HTR-8/SVneo (cell line): ENCODE measurements at regions not wholly inside any gene's neighbourhood (a gene's known extent, or its start where the extent isn't known, plus 50 kb on each side); places are given as distances from the start of the nearest gene placed in this dataset.

Experiments
- DNase-seq: peaks from one replicate; pipeline ENCODE4 v3.0.0; 2011; ENCODE audit warnings: low spot score, mixed read lengths; ENCODE audit not compliant: insufficient read length
- FAIRE-seq: peaks from 2 replicates; lab custom pipeline; 2011; peaks lifted over from hg19 to GRCh38; lab: Jason Lieb, UNC

- no peak for FAIRE-seq
- no peak for DNase-seq
Observed at GRCh38 chr5:73298251-73298771, 125.3 kb downstream of the TMEM174 start.

GRCh38 chr5:73297430-73297829 is 124.4 kb downstream of the TMEM174 start:
- FAIRE-seq, result no peak
- no peak for DNase-seq

DNA sequence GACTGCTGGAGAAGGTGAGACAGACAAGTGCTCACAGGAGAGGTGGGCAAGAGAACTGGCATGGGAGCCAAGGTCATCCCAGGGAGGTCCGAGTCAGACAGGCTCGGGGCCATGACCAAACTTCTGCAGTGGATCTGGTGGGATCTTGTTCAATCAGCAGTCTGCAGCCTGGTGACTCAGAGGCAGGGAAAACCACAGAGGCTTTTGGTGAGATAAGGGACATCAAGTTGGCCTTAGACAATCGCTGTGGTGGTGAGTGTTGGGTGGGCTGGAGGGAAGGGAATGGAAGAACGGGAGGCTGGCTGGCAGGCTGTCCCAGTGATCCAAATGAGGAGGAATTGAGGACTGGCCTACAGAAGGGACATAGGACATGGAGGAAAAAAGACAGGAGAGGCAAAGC is 123.8 kb downstream of the TMEM174 start:
- FAIRE-seq (no peak), DNase-seq (no peak)

GRCh38 chr5:73295921-73296320 is 122.9 kb downstream of the TMEM174 start:
- no peak for FAIRE-seq
- no peak for DNase-seq

DNA sequence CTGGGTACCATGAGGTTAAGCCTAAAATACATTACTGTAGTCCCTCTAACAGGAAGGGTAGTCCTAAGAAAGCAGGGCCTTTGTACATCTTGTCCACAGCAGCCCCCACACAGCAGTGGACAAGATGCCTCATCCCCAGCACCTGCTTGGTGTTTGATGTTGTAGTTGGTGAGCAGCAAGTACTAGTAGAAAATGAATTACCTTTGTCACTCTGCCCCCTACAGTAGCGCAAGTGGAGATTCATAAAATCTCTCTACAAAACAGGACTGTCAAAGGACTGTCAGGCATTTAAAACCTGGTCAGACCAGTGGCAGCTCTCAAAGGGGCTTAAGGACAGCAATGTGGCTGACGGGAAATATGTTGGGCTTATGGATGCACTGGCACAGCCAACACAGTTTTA is 122.5 kb downstream of the TMEM174 start:
- no peak for DNase-seq
- no peak for FAIRE-seq

DNA sequence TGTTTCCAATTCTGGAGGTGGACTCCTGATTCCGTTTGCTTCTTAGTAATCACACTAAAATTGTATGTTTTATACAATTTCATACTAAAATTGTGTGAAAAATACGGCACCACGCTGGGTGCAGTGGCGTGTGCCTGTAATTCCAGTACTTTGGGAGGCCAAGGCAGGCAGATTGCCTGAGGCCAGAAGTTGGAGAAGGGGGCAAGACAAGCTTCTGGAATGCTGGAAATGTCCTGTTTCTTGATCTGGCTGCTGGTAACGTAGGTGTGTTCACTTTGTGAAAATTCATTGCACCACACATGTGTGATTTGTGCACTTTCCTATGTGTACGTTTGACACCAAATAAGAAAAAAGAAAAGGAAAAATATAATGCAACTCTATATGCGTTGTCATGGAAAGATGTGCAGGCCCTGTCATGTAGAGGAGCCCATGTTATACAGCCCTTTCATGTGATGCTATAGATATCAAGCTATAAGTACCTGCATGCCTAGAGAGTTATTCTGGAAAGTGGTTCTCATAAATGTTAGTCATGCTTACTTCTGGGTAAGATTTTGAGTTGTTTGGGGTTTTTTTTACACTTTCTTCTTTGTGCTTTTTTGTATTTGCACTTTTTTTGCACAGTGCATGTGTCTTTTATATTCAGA is 119.9 kb downstream of the TMEM174 start:
- FAIRE-seq (no peak), DNase-seq (no peak)

DNA sequence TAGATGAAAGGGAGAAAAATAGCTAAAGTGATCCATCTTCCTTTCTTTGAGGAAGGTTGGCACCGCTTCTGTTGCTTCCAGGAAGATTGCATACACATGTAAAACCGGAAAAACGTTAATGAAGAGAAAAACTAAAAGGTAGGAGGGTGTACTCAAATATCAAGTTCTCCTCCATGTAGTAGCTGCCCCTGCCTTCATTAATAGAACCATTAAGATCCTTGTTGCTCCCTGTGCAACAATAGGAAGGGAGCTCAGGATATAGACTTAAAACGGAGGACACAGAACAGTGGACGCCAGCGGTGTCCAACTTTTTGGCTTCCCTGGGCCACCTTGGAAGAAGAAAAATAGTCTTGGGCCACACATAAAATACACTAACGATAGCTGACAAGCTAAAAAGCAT is 118.9 kb downstream of the TMEM174 start:
- FAIRE-seq (no peak), DNase-seq (no peak)

- FAIRE-seq, result no peak
Observed at GRCh38 chr5:73290242-73290641, 117.2 kb downstream of the TMEM174 start.

DNA sequence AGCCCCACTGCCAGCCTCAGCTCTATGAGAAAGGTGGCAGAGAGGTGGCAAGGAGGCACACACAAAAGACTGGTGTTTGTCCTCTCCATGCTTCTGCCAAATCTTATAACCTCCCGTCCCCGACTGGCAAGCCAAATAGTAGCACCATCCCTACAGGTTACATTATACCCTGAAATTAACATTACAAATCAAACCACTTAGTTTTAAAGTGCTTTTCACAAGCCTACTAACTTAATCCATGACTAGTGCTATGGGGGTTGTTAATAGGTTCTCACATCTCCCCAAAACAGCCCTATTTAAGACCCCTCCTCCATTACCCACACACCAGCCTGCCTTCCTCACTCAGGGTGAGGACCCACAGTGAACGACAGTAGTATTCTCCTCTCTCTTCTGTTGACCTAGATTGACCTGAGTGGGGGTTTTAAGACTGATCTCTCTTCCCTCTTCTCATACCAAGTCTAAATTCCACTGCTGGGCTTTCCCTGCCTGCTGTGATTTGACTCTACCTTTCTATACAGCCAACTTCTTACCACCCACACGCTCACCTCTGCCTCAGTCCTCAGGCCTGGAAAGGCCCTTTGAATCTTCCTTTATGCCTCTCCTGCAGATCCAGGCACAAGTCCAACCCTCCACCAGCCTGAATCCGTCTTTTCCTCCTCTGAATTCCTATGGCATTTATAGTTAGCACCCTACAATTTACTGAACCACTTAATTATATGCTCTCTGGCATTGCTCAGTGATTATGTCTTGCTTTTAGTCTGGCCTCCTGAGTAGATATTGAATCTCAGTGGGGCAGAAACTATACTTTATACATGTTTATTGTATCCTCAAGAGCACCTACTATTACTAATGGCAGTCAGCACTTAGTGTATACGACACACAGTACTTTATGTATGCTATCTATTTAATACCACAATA is 116.1 kb downstream of the TMEM174 start:
- FAIRE-seq, result no peak
- no peak for DNase-seq

More at GRCh38 chr5:73290242-73290641, 117.2 kb downstream of the TMEM174 start:
- DNase-seq, result no peak

DNA sequence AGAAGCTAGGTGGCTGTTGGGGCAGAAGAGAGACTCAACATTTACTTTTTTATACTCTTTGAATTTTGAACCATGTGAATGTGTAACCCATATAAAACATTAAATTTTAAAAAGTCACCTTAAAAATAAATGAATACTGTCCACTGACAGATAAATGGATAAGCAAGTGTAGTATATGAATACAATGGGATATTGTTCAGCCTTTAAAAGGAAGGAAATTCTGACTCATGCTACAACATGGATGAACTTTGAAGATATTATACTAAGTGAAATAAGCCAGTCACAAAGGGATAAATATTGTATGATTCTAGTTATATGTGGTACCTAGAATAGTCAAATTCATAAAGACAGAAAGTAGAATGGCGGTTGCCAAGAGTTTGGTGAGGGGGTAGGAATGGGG is 113.9 kb downstream of the TMEM174 start:
- DNase-seq, result no peak
- FAIRE-seq, result no peak

DNA sequence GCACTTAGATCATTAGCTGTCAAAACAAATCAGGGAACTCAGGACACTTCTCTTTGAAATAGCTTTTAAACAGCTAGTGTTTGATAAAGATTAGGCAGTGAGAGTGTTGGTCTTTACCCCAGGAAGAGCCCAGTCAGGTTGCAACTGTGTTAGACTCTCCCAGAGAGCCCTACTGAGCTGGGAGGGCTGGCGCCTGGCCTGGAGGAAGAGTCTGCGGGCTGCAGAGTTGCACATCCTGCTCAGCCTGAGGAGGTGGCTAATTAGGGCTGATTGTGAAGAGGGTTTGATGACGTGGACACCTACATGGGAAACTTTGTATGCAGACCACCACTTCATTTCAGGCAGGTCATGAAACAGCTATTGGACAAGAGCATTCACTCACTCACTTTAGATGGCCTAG is 112.0 kb downstream of the TMEM174 start:
- FAIRE-seq (no peak), DNase-seq (no peak)

DNA sequence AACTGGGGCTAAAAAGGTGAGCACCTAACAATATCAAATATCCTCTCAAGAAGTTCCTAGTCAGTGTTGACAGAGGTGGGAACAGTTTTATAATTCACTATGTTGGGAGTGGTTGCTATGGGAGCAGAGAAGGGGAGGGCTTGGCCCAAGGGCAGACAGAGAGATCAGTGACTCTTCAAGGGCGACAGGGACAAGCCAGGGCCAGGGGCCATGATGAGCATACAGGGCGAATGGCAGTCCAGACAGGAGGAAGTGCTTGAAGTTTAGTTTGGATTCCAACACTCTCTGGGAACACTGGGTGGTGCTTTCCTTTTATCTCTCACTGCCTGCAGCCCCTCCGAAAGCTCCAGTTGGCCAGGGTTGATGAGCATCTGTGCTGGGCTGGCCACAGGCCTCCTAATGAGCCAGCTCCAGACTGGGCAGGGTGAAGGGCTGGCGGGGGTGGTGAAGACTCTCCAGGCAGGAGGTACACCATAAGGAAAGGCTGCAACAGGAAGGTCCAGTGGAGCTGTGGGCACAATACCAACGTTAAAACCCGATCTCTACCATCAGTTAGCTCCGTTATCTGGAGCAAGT is 111.3 kb downstream of the TMEM174 start:
- FAIRE-seq (no peak), DNase-seq (no peak)

DNA sequence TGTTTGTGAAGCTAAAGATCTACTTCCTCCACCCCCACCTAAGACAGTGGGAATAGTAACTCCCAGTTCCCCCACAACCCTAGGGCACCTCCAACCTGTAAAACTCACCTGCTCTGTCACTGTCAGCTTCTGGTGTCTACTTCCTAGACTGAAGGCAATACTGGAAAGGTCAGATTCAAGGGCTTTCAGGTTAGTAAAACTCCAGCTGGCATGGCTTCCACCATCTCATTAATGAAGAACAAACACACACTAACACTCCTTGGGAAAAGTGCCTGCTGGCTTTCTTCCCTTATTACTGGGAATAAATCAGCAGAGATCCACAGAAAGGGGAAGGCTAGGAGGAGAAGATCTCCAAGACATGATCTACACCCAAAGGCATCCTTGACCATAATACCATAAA is 109.9 kb downstream of the TMEM174 start:
- DNase-seq (no peak), FAIRE-seq (no peak)

DNA sequence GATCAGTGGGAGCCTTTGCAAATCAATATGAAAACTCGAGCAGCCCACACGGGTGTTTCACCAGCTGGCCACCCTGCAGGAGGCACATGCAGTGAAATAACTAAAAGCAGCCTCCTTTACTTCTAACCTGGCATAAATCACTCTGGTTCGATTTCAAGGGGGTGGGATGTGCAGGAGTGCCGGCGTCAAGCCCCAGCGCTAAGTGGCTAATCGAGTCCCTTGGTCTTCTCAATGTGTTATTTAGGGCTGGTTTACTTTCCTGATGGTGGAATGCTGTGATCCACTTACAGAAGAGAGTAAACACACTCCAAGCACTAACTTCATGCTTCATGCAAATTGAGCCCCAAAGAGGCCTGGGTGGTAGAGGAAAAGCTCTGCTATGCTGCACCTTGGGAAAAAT is 109.4 kb downstream of the TMEM174 start:
- DNase-seq (no peak), FAIRE-seq (no peak)

DNA sequence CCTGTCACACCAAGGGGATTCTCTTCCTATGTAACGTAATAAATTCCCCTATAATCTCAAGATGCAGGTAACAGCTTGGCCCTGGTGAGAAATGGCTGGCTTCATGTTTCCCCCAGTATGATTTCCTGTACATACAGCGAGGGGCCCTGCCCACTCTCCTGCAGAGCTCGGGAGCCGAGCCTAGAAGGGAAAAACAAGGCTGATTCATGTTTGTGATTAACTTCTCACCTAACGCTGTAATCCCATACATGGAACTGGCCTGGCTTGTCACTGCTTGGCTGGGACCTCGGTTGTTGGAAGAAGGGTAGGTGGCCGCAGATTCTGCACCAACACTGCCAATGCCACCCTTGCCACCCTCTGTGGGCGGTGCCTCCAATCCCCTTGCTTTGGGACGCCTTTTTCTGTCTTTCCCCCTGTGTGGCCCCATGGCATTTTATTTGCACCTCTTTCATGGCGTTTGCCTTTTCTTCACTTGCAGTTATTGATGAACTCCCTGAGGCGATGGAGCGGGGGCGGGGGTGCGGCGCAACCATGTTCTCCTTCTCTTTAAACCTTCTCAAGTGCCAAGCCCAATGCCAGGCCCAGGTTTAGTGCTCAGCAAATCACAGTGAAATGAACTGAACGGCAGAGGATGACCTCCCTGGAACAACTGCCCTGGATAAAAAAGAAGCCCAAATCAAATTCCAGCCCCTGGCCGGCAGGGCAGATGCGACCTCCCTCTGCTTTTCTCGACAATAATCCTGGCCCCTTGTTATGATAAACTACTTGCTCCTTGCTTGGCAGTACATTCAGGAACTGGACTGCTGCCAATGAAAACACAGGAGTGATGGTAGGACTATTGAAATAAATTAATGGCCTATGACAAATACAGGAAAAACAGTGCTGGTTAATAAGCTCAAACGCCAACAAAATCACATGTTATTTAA is 108.1 kb downstream of the TMEM174 start:
- DNase-seq, result peak; percentile 74
- no peak for FAIRE-seq

DNA sequence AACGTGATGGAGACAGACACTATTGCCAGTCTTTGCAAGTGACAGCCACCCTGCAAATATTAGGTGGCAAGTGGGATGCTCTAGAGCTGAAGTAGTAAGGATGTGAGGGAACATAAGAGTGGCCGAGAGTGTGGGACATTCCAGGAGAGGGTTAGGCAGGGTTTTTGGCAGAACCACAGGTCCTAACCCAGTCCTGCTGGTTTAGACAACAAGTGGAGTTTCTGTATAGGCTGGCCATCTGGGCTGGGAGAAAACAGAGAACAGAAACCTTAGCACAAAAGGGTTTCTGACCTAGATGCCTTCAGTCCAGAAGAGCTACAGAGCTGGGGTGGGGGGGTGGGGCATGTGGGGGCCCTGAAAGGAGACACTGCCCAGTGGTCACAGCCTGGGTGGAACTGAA is 107.4 kb downstream of the TMEM174 start:
- FAIRE-seq (no peak), DNase-seq (no peak)

DNA sequence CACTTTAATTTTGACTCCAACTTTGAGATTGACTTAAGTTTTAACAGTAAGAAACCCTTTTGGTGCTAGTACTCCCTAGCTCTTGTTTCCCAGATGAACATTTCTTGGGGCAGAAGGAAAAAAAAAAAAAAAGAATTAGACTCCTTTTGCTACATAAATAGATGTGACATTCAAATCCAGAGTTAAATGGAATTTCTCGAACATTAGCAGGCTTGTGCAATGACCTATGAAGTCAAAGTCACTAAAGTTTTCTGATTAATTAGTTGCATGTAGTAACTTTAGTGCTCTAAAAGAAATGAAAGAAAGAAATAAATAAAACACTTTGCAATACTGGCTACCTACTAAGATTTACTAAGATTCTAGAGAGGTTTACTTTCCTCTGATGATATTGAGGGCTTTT is 106.8 kb downstream of the TMEM174 start:
- DNase-seq (no peak), FAIRE-seq (no peak)

GRCh38 chr5:73278693-73279092 is 105.7 kb downstream of the TMEM174 start:
- FAIRE-seq (no peak), DNase-seq (no peak)

DNA sequence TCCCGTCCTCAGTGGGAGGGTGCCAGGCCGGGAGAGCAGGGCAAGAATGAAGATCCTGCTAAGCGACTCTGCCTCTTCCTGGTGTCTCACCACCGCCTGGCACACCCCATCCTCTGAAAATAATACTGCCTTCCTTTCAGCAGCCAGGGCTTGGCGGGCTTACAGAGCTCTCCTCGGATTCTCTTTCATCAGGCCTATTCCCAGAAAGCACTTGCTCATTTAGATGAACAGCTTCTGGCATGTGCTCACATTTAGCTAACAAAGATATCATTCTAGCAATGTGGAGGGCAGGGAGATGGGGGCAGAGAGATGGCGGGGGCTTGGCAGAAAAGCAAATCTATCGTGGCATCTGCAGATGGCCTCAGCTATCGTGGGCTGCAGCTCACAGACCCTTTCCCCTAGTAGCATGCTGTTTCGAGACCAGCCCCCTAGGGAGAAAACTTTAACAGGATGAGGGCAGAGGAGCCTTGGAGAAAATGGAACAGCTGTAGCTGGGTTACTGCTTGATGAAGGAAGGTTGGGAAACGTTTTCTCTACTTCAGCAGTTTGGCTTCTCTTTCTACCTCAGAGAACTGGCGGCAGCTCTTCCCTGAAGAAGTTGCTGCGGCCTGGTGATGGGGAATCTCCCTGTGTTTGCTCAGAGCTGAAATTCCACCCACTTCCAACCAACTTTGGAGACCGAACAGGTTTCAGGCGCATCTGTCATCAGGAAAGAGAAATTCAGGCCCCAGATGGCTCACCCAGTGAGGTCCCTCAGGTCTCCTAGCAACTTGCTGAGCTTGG is 102.1 kb downstream of the TMEM174 start:
- FAIRE-seq (no peak), DNase-seq (no peak)
